ENCODE measurements at regions not wholly inside any gene's neighbourhood (a gene's known extent, or its start where the extent isn't known, plus 50 kb on each side); places are given as distances from the start of the nearest gene placed in this dataset.
"Not testable (repeated sequence)": the region's sequence is repeated elsewhere in the genome, so short reads cannot be mapped to it uniquely, and the experiment has no call there.

GRCh38 chr17:31678431-31678830 lies 180.6 kb downstream of the COPRS start:
- ATAC-seq (ENCODE audit: insufficient number of reproducible peaks, low FRiP score, low read depth) (no peak), DNase-seq (ENCODE audit: low spot score) (no peak)
- no peak for TF ChIP-seq CTCF (IDR thresholded peaks at IDR 0.05)
- Histone ChIP-seq H3K36me3 (no peaks in the 10 kb centered on the region), H3K27ac (no peak overlapping the region), H3K4me3 (no peak overlapping the region), H3K9me3 (no peaks in the 10 kb centered on the region), H3K4me1 (ENCODE audit: control insufficient read depth in 1 of 2, low read depth in 2 of 2) (peaks cover 7 to 16% of the 10 kb centered on the region in 2 donors), H3K27me3 (replicated peaks; ENCODE audit: insufficient read depth) (no peaks in the 10 kb centered on the region)

- Histone ChIP-seq H3K27ac (no peak overlapping the region), H3K36me3 (no peaks in the 10 kb centered on the region), H3K4me1 (ENCODE audit: control insufficient read depth in 1 of 2, low read depth in 2 of 2) (peaks cover 7 to 16% of the 10 kb centered on the region in 2 donors), H3K4me3 (no peak overlapping the region), H3K27me3 (replicated peaks; ENCODE audit: insufficient read depth) (no peaks in the 10 kb centered on the region), H3K9me3 (no peaks in the 10 kb centered on the region)
- TF ChIP-seq CTCF (IDR thresholded peaks at IDR 0.05): no peak
- DNase-seq (ENCODE audit: low spot score): no peak
- ATAC-seq (ENCODE audit: insufficient number of reproducible peaks, low FRiP score, low read depth): no peak
Measured at GRCh38 chr17:31677681-31678080, 181.4 kb downstream of the COPRS start.

GRCh38 chr17:31677036-31677435 lies 182.0 kb downstream of the COPRS start:
- H3K27ac ChIP-seq: no peak overlapping the region
- H3K27me3 ChIP-seq (replicated peaks; ENCODE audit: insufficient read depth): no peaks in the 10 kb centered on the region
- H3K9me3 ChIP-seq: no peaks in the 10 kb centered on the region
- no peaks in the 10 kb centered on the region for H3K36me3 ChIP-seq
- no peak for TF ChIP-seq CTCF (IDR thresholded peaks at IDR 0.05)
- no peak overlapping the region for H3K4me3 ChIP-seq
- H3K4me1 ChIP-seq (ENCODE audit: control insufficient read depth in 1 of 2, low read depth in 2 of 2): peaks cover 7 to 22% of the 10 kb centered on the region in 2 donors
- no peak for DNase-seq (ENCODE audit: low spot score)
- ATAC-seq (ENCODE audit: insufficient number of reproducible peaks, low FRiP score, low read depth): no peak

GRCh38 chr17:31675392-31675791 lies 183.7 kb downstream of the COPRS start:
- not testable (repeated sequence) for H3K27me3 ChIP-seq (replicated peaks; ENCODE audit: insufficient read depth); H3K4me3 ChIP-seq; DNase-seq (ENCODE audit: low spot score); H3K9me3 ChIP-seq; ATAC-seq (ENCODE audit: insufficient number of reproducible peaks, low FRiP score, low read depth); H3K27ac ChIP-seq; H3K36me3 ChIP-seq
- peaks cover 7 to 25% of the 10 kb centered on the region in 2 donors for H3K4me1 ChIP-seq (ENCODE audit: control insufficient read depth in 1 of 2, low read depth in 2 of 2)

- Histone ChIP-seq H3K27me3 (replicated peaks; ENCODE audit: insufficient read depth) (no peaks in the 10 kb centered on the region), H3K4me1 (ENCODE audit: control insufficient read depth in 1 of 2, low read depth in 2 of 2) (peaks cover 7 to 25% of the 10 kb centered on the region in 2 donors), H3K27ac (no peak overlapping the region), H3K4me3 (no peak overlapping the region), H3K36me3 (no peaks in the 10 kb centered on the region), H3K9me3 (no peaks in the 10 kb centered on the region)
- no peak for TF ChIP-seq CTCF (IDR thresholded peaks at IDR 0.05)
- DNase-seq (ENCODE audit: low spot score) (no peak), ATAC-seq (ENCODE audit: insufficient number of reproducible peaks, low FRiP score, low read depth) (no peak)
Measured at GRCh38 chr17:31674717-31675349, 184.2 kb downstream of the COPRS start.

- ATAC-seq (ENCODE audit: insufficient number of reproducible peaks, low FRiP score, low read depth): no peak
- no peak overlapping the region for H3K27ac ChIP-seq
- no peak for TF ChIP-seq CTCF (IDR thresholded peaks at IDR 0.05)
Measured at GRCh38 chr17:31674305-31674704, 184.7 kb downstream of the COPRS start.

More at GRCh38 chr17:31674305-31674704, 184.7 kb downstream of the COPRS start:
- Histone ChIP-seq H3K4me3 (no peak overlapping the region), H3K9me3 (no peaks in the 10 kb centered on the region), H3K36me3 (no peaks in the 10 kb centered on the region), H3K4me1 (ENCODE audit: control insufficient read depth in 1 of 2, low read depth in 2 of 2) (peaks cover 7 to 25% of the 10 kb centered on the region in 2 donors), H3K27me3 (replicated peaks; ENCODE audit: insufficient read depth) (no peaks in the 10 kb centered on the region)
- no peak for DNase-seq (ENCODE audit: low spot score)
